CD1c-positive myeloid dendritic cell (primary cell): ENCODE measurements at regions not wholly inside any gene's neighbourhood (a gene's known extent, or its start where the extent isn't known, plus 50 kb on each side); places are given as distances from the start of the nearest gene placed in this dataset.
A peak's percentile ranks its signal among the peaks of the same experiment; 100 is the strongest.
"Not testable (repeated sequence)": the region's sequence is repeated elsewhere in the genome, so short reads cannot be mapped to it uniquely, and the experiment has no call there.

Experiments used
- DNase-seq: peaks from one replicate; pipeline ENCODE4 v3.0.0-alpha.2; 2016; ENCODE audit errors: extremely low spot score

- no peak for DNase-seq
These were observed 344.7 kb upstream of the TNC start for GRCh38 chr9:115462623-115463022.

GRCh38 chr9:115466756-115467155, 348.8 kb upstream of the TNC start:
- DNase-seq = no peak

- DNase-seq = no peak
These were observed 351.9 kb upstream of the TNC start for GRCh38 chr9:115469841-115470240.

- DNase-seq = not testable (repeated sequence)
These were observed 355.1 kb upstream of the TNC start for GRCh38 chr9:115473032-115473431.

GRCh38 chr9:115481769-115482168, 363.8 kb upstream of the TNC start:
- no peak for DNase-seq

GRCh38 chr9:115482747-115483146, 364.8 kb upstream of the TNC start:
- DNase-seq = no peak

- DNase-seq = no peak
These were observed 374.9 kb upstream of the TNC start for GRCh38 chr9:115492869-115493268.

GRCh38 chr9:115494393-115494792, 376.4 kb upstream of the TNC start:
- DNase-seq = no peak

- no peak for DNase-seq
These were observed 377.2 kb upstream of the TNC start for GRCh38 chr9:115495052-115495635.

GRCh38 chr9:115495836-115496235, 377.9 kb upstream of the TNC start:
- no peak for DNase-seq

GRCh38 chr9:115498303-115498702, 380.3 kb upstream of the TNC start:
- no peak for DNase-seq

GRCh38 chr9:115507148-115507547, 389.2 kb upstream of the TNC start:
- no peak for DNase-seq

GRCh38 chr9:115513148-115513547, 395.2 kb upstream of the TNC start:
- DNase-seq = no peak

- DNase-seq = no peak
These were observed 396.5 kb upstream of the TNC start for GRCh38 chr9:115514454-115514853.

GRCh38 chr9:115517335-115518075, 399.5 kb upstream of the TNC start:
- no peak for DNase-seq

- no peak for DNase-seq
These were observed 402.7 kb upstream of the TNC start for GRCh38 chr9:115520646-115521045.

- DNase-seq = no peak
These were observed 405.0 kb upstream of the TNC start for GRCh38 chr9:115522912-115523311.

GRCh38 chr9:115524453-115525059, 406.6 kb upstream of the TNC start:
- DNase-seq = peak; percentile 53

GRCh38 chr9:115525111-115526058, 407.4 kb upstream of the TNC start:
- no peak for DNase-seq

GRCh38 chr9:115531410-115532125, 413.6 kb upstream of the TNC start:
- no peak for DNase-seq

GRCh38 chr9:115533511-115533910, 415.6 kb upstream of the TNC start:
- no peak for DNase-seq
